ENCODE measurements at regions not wholly inside any gene's neighbourhood (a gene's known extent, or its start where the extent isn't known, plus 50 kb on each side); places are given as distances from the start of the nearest gene placed in this dataset.

GRCh38 chr1:228894442-228894989, 159.2 kb downstream of the RHOU start:
- TF ChIP-seq CTCF (IDR thresholded peaks at IDR 0.05) = no peak
- Histone ChIP-seq H3K36me3 (ENCODE audit: low read depth) (no peaks in the 10 kb centered on the region), H3K4me3 (no peak overlapping the region), H3K9me3 (no peaks in the 10 kb centered on the region), H3K4me1 (ENCODE audit: low read depth) (no peaks in the 10 kb centered on the region)
- no peak for ATAC-seq
- no peak for DNase-seq
- intact Hi-C loops (cut with DNase I, micrococcal nuclease) = no loop called here

GRCh38 chr1:228897901-228898300, 162.6 kb downstream of the RHOU start:
- intact Hi-C loops (cut with DNase I, micrococcal nuclease) = no loop called here
- H3K9me3 ChIP-seq = no peaks in the 10 kb centered on the region
- ATAC-seq = no peak

GRCh38 chr1:228898582-228898992, 163.3 kb downstream of the RHOU start:
- ATAC-seq (peak; percentile 15), DNase-seq (no peak)
- Histone ChIP-seq H3K36me3 (ENCODE audit: low read depth) (no peaks in the 10 kb centered on the region), H3K4me1 (ENCODE audit: low read depth) (peaks cover 5% of the 10 kb centered on the region), H3K4me3 (no peak overlapping the region), H3K9me3 (no peaks in the 10 kb centered on the region)
- no peak for TF ChIP-seq CTCF (IDR thresholded peaks at IDR 0.05)
- intact Hi-C loops (cut with DNase I, micrococcal nuclease) = no loop called here

More at GRCh38 chr1:228897901-228898300, 162.6 kb downstream of the RHOU start:
- DNase-seq = no peak
- H3K4me3 ChIP-seq = no peak overlapping the region
- no peaks in the 10 kb centered on the region for H3K4me1 ChIP-seq (ENCODE audit: low read depth)
- no peaks in the 10 kb centered on the region for H3K36me3 ChIP-seq (ENCODE audit: low read depth)
- no peak for TF ChIP-seq CTCF (IDR thresholded peaks at IDR 0.05)

- no peak for TF ChIP-seq CTCF (IDR thresholded peaks at IDR 0.05)
- Histone ChIP-seq H3K9me3 (no peaks in the 10 kb centered on the region), H3K4me3 (no peak overlapping the region), H3K4me1 (ENCODE audit: low read depth) (peaks cover 7% of the 10 kb centered on the region), H3K36me3 (ENCODE audit: low read depth) (no peaks in the 10 kb centered on the region)
- ATAC-seq (no peak), DNase-seq (no peak)
- intact Hi-C loops (cut with DNase I, micrococcal nuclease) = no loop called here
These were observed 164.2 kb downstream of the RHOU start for GRCh38 chr1:228899421-228899956.

- Histone ChIP-seq H3K36me3 (ENCODE audit: low read depth) (no peaks in the 10 kb centered on the region), H3K4me3 (no peak overlapping the region), H3K4me1 (ENCODE audit: low read depth) (peaks cover 7% of the 10 kb centered on the region), H3K9me3 (no peaks in the 10 kb centered on the region)
- no peak for ATAC-seq
- intact Hi-C loops (cut with DNase I, micrococcal nuclease) = no loop called here
- peak in 2 of 3 donors; percentile 29 to 53 for DNase-seq
- TF ChIP-seq CTCF (IDR thresholded peaks at IDR 0.05) = no peak
These were observed 165.0 kb downstream of the RHOU start for GRCh38 chr1:228900099-228900885.

All from mucosa of descending colon (tissue), 3 donors.